Endothelial cell of umbilical vein (primary cell): ENCODE measurements at regions not wholly inside any gene's neighbourhood (a gene's known extent, or its start where the extent isn't known, plus 50 kb on each side); places are given as distances from the start of the nearest gene placed in this dataset.

Experiments used
- BruUV-seq: library from RNA; stranded (reverse); fragments of 400-500 nt; replicated peaks from 2 replicates; lab custom pipeline; 2021; lab: Mats Ljungman, UMichigan
- CTCF ChIA-PET: fragments of 300-600, 350-600 bp; sonication (Branson Sonifier 250); formaldehyde crosslinking; loops from one replicate; lab custom pipeline; 2021; ENCODE audit warnings: antibody characterized with exemption, inconsistent platforms; lab: Charles Lee
- POLR2A ChIA-PET: fragments of 300-600, 350-600 bp; sonication (Branson Sonifier 250); formaldehyde crosslinking; loops from one replicate; lab custom pipeline; 2021; ENCODE audit warnings: antibody characterized with exemption, inconsistent platforms; lab: Charles Lee
- DNase-seq: peaks from one replicate; pipeline ENCODE4 v3.0.0-alpha.2; 2011; ENCODE audit warnings: low read depth, low spot score
- FAIRE-seq: peaks from 2 replicates; lab custom pipeline; 2011; peaks lifted over from hg19 to GRCh38; lab: Jason Lieb, UNC
- H2AFZ ChIP-seq: 2 replicates; pipeline ENCODE4 v1.6.0; 2012; ENCODE audit warnings: low read depth, low read length, control low read depth, inconsistent platforms
- H3K27ac ChIP-seq: 2 replicates; pipeline ENCODE4 v1.5.1; 2011; ENCODE audit warnings: low read depth, mild to moderate bottlenecking, control low read depth, low read length, moderate library complexity; ENCODE audit not compliant: insufficient read depth
- H3K27me3 ChIP-seq, 2 experiments: 2 replicates each; pipeline versions ENCODE4 v1.6.0 to v1.6.1; 2011; ENCODE audit warnings: low read length in 2 of 2, mixed read lengths in 1 of 2; ENCODE audit not compliant: control insufficient read depth in 2 of 2, insufficient read depth in 2 of 2
- H3K36me3 ChIP-seq, 2 experiments: 2 replicates in 1 of 2; 3 replicates in 1 of 2; pipeline ENCODE4 v1.5.1; 2011; ENCODE audit warnings: low read length in 2 of 2, mild to moderate bottlenecking in 1 of 2, moderate library complexity in 1 of 2; ENCODE audit not compliant: control insufficient read depth in 2 of 2, insufficient read depth in 2 of 2; ENCODE audit errors: extremely low read depth in 1 of 2
- H3K4me1 ChIP-seq: 3 replicates; pipeline ENCODE4 v1.5.1; 2011; ENCODE audit warnings: mild to moderate bottlenecking, low read length; ENCODE audit not compliant: control insufficient read depth, insufficient read depth; ENCODE audit errors: extremely low read depth
- H3K4me2 ChIP-seq: 2 replicates; pipeline ENCODE4 v1.6.1; 2011; ENCODE audit warnings: low read length, control low read depth, mixed read lengths; ENCODE audit not compliant: insufficient read depth
- H3K4me3 ChIP-seq, 3 experiments: fragments of 200-600 bp in 1 of 3; sonication (generic), shearing (Covaris generic) in 1 of 3; replicated peaks in 1 of 3; 2 replicates each; pipeline ENCODE4 v1.5.1; 2011 to 2016; ENCODE audit warnings: control low read depth in 3 of 3, low read length in 3 of 3, mild to moderate bottlenecking in 2 of 3, inconsistent platforms in 1 of 3, low read depth in 1 of 3, moderate library complexity in 1 of 3; ENCODE audit not compliant: insufficient read depth in 1 of 3
- H3K79me2 ChIP-seq: 2 replicates; pipeline ENCODE4 v1.6.0; 2012; ENCODE audit warnings: low read length, inconsistent platforms; ENCODE audit not compliant: control insufficient read depth, insufficient read depth
- H3K9ac ChIP-seq: replicated peaks from 2 replicates; pipeline ENCODE3; 2011; ENCODE audit warnings: low read length, control low read depth; ENCODE audit not compliant: insufficient read depth; ENCODE audit errors: extremely low read depth
- H3K9me1 ChIP-seq: replicated peaks from 3 replicates; pipeline ENCODE4 v1.6.0; 2011; ENCODE audit warnings: mild to moderate bottlenecking, low read length; ENCODE audit not compliant: control insufficient read depth, insufficient read depth; ENCODE audit errors: extremely low read depth
- H3K9me3 ChIP-seq: replicated peaks from 2 replicates; pipeline ENCODE4 v1.5.1; 2012; ENCODE audit warnings: low read length, inconsistent platforms; ENCODE audit not compliant: control insufficient read depth, insufficient read depth
- H4K20me1 ChIP-seq: replicated peaks from 2 replicates; pipeline ENCODE3; 2011; ENCODE audit warnings: mild to moderate bottlenecking, low read length; ENCODE audit not compliant: control insufficient read depth, insufficient read depth; ENCODE audit errors: extremely low read depth
- EZH2 ChIP-seq: IDR thresholded peaks from 2 replicates; pipeline ENCODE4 v1.6.1; 2012; ENCODE audit warnings: borderline replicate concordance, low read depth, mild to moderate bottlenecking, moderate library complexity, low read length, inconsistent platforms; ENCODE audit not compliant: severe bottlenecking
- FOS ChIP-seq: IDR thresholded peaks from 2 replicates; pipeline ENCODE4 v1.6.1; 2011; ENCODE audit warnings: mild to moderate bottlenecking, low read length, moderate library complexity, borderline replicate concordance; ENCODE audit not compliant: insufficient read depth
- GATA2 ChIP-seq: IDR thresholded peaks from 2 replicates; pipeline ENCODE4 v1.7.0; 2011; ENCODE audit warnings: low read depth, mild to moderate bottlenecking, moderate library complexity, mixed read lengths, low read length; ENCODE audit not compliant: insufficient read length, insufficient read depth
- JUN ChIP-seq: IDR thresholded peaks from 2 replicates; pipeline ENCODE4 v1.6.1; 2011; ENCODE audit warnings: borderline replicate concordance, low read depth; ENCODE audit not compliant: insufficient read length, insufficient read depth
- MYC ChIP-seq: IDR thresholded peaks from one replicate; pipeline ENCODE4 v1.6.1; 2011; ENCODE audit warnings: mild to moderate bottlenecking, low read depth, low read length
- POLR2A ChIP-seq: IDR thresholded peaks from 2 replicates; pipeline ENCODE4 v1.6.1; 2012; ENCODE audit warnings: low read depth, mild to moderate bottlenecking, control low read depth, low read length
- POLR2AphosphoS5 ChIP-seq: IDR thresholded peaks from 2 replicates; pipeline ENCODE4 v1.6.1; 2012; ENCODE audit warnings: low read depth, mild to moderate bottlenecking, control low read depth, low read length, moderate library complexity; ENCODE audit not compliant: insufficient read depth
- dilution Hi-C: fragments of 300-500 bp; cut with MboI; formaldehyde crosslinking; loops from one replicate; pipeline ENCODE4 v1.15.0; 2019; ENCODE audit warnings: low sequenced_read_pairs; ENCODE audit not compliant: extremely low pct_ligation_motif_present
- intact Hi-C: fragments of 100-400 bp; cut with micrococcal nuclease; formaldehyde crosslinking; loops from one replicate; pipeline ENCODE4 v1.10.0; 2022
- TF ChIP-seq, protein P1 (sequence below): IDR thresholded peaks from 2 replicates; pipeline ENCODE4 v1.6.1; 2011; ENCODE audit not compliant: insufficient read depth, insufficient read length
- TF ChIP-seq, protein P2 (sequence below), 2 donors: IDR thresholded peaks; 1 replicate in 1 of 2; 2 replicates in 1 of 2; pipeline ENCODE4 v1.5.1; 2011; ENCODE audit warnings: low read length in 2 of 2, mild to moderate bottlenecking in 2 of 2, moderate library complexity in 2 of 2, control low read depth in 1 of 2, inconsistent platforms in 1 of 2, low read depth in 1 of 2; ENCODE audit not compliant: insufficient read depth in 1 of 2; ENCODE audit errors: extremely low read depth in 1 of 2

GRCh38 chr9:115313545-115313944 lies 195.6 kb upstream of the TNC start:
- dilution Hi-C loops = no loop called here
- no peak for FAIRE-seq

DNA sequence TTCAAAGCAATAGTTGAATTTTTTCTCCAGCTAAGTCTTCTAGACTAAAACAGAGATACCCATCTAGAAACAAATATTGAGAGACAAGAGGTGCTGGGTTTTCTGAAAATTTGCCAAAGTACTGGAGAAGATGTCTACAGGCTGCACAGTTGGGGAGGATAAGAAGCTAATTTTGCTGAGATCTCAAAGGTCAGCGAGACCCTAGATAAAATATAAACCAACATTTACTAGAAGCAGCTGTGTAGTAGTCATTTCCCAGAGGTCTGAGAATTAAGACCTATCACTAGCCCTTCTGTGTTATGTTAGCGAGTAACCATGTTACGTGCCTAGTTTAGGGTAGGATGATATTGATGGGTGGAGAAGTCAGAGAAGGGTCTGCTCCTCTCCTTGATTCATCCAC lies 208.5 kb upstream of the TNC start:
- Histone ChIP-seq H3K27me3 (no peaks in the 10 kb centered on the region), H3K36me3 (no peaks in the 10 kb centered on the region), H3K79me2 (no peaks in the 10 kb centered on the region), H3K9ac (no peak overlapping the region), H3K4me2 (no peak overlapping the region), H3K4me3 (no peak overlapping the region), H3K9me3 (peaks cover 6% of the 10 kb centered on the region), H3K27ac (no peak overlapping the region), H4K20me1 (no peaks in the 10 kb centered on the region), H2AFZ (no peak overlapping the region), H3K4me1 (no peaks in the 10 kb centered on the region), H3K9me1 (no peaks in the 10 kb centered on the region)
- POLR2A ChIA-PET = no interaction called here
- no TSS peak for BruUV-seq
- DNase-seq = no peak
- dilution Hi-C loops (no loop called here), intact Hi-C loops (no loop called here)
- TF ChIP-seq, protein P1, sequence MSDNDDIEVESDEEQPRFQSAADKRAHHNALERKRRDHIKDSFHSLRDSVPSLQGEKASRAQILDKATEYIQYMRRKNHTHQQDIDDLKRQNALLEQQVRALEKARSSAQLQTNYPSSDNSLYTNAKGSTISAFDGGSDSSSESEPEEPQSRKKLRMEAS = no peak
- TF ChIP-seq FOS (no peak), JUN (no peak), POLR2AphosphoS5 (no peak), GATA2 (no peak), MYC (no peak), POLR2A (no peak), EZH2 (no peak)
- TF ChIP-seq, protein P2, sequence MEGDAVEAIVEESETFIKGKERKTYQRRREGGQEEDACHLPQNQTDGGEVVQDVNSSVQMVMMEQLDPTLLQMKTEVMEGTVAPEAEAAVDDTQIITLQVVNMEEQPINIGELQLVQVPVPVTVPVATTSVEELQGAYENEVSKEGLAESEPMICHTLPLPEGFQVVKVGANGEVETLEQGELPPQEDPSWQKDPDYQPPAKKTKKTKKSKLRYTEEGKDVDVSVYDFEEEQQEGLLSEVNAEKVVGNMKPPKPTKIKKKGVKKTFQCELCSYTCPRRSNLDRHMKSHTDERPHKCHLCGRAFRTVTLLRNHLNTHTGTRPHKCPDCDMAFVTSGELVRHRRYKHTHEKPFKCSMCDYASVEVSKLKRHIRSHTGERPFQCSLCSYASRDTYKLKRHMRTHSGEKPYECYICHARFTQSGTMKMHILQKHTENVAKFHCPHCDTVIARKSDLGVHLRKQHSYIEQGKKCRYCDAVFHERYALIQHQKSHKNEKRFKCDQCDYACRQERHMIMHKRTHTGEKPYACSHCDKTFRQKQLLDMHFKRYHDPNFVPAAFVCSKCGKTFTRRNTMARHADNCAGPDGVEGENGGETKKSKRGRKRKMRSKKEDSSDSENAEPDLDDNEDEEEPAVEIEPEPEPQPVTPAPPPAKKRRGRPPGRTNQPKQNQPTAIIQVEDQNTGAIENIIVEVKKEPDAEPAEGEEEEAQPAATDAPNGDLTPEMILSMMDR (IDR thresholded peaks at IDR 0.05; ENCODE audit: extremely low read depth in 1 of 2, insufficient read depth in 1 of 2, low read depth in 1 of 2, low read length in 2 of 2) = no peak
- CTCF ChIA-PET = no interaction called here
- FAIRE-seq = no peak

More at GRCh38 chr9:115313545-115313944, 195.6 kb upstream of the TNC start:
- DNase-seq = no peak
- no peaks in the 10 kb centered on the region for H3K9me1 ChIP-seq
- BruUV-seq = no TSS peak
- intact Hi-C loops = no loop called here
- CTCF ChIA-PET = no interaction called here
- H3K9me3 ChIP-seq = no peaks in the 10 kb centered on the region
- no peaks in the 10 kb centered on the region for H4K20me1 ChIP-seq
- no peaks in the 10 kb centered on the region for H3K36me3 ChIP-seq
- H2AFZ ChIP-seq = no peak overlapping the region
- H3K4me2 ChIP-seq = no peak overlapping the region
- POLR2A ChIA-PET = no interaction called here
- no peak overlapping the region for H3K9ac ChIP-seq
- H3K4me1 ChIP-seq = no peaks in the 10 kb centered on the region
- no peak for TF ChIP-seq FOS
- no peak for TF ChIP-seq EZH2
- no peak for TF ChIP-seq POLR2A
- no peak for TF ChIP-seq POLR2AphosphoS5
- no peak for TF ChIP-seq GATA2
- TF ChIP-seq, protein P1 = no peak
- no peak for TF ChIP-seq JUN
- H3K27me3 ChIP-seq = no peaks in the 10 kb centered on the region
- H3K27ac ChIP-seq = no peak overlapping the region
- H3K4me3 ChIP-seq = no peak overlapping the region
- no peaks in the 10 kb centered on the region for H3K79me2 ChIP-seq
